ENCODE measurements at regions not wholly inside any gene's neighbourhood (a gene's known extent, or its start where the extent isn't known, plus 50 kb on each side); places are given as distances from the start of the nearest gene placed in this dataset.

- H3K27ac Mint-ChIP-seq (ENCODE audit: unreplicated experiment) = no peak overlapping the region
- Histone ChIP-seq H3K27me3 (ENCODE audit: insufficient read depth, low read length) (peaks cover 3% of the 10 kb centered on the region), H3K4me1 (ENCODE audit: insufficient read depth, low read length) (peaks cover 5% of the 10 kb centered on the region), H3K36me3 (ENCODE audit: insufficient read depth, low read length) (no peaks in the 10 kb centered on the region), H3K9me3 (ENCODE audit: insufficient read depth, low read depth, low read length) (no peaks in the 10 kb centered on the region), H3K9ac (ENCODE audit: low read length) (no peak overlapping the region), H3K79me2 (ENCODE audit: insufficient read depth, low read length) (no peaks in the 10 kb centered on the region), H2AFZ (ENCODE audit: low read depth, low read length) (no peak overlapping the region), H3K27ac (ENCODE audit: low read depth, low read length) (no peak overlapping the region), H4K20me1 (ENCODE audit: insufficient read depth, low read length) (no peaks in the 10 kb centered on the region), H3K4me2 (ENCODE audit: low read length) (no peak overlapping the region), H3K4me3 (ENCODE audit: insufficient read depth, low read depth, low read length) (no peak overlapping the region)
- TF ChIP-seq CTCF (IDR thresholded peaks at IDR 0.05; ENCODE audit: insufficient read depth, low read depth, low read length) (no peak), EZH2 (IDR thresholded peaks at IDR 0.05; ENCODE audit: insufficient read depth, low read length) (no peak)
- DNase-seq (ENCODE audit: low read depth) (no peak), FAIRE-seq (no peak)
- no peaks in the 10 kb centered on the region for H3K4me1 Mint-ChIP-seq (ENCODE audit: low read depth, unreplicated experiment)
- no peaks in the 10 kb centered on the region for H3K36me3 Mint-ChIP-seq (ENCODE audit: low read depth, unreplicated experiment)
- H3K4me3 Mint-ChIP-seq (ENCODE audit: unreplicated experiment) = no peak overlapping the region
- peaks cover 14% of the 10 kb centered on the region for H3K27me3 Mint-ChIP-seq (ENCODE audit: low read depth, unreplicated experiment)
- H3K9me3 Mint-ChIP-seq (ENCODE audit: unreplicated experiment) = no peaks in the 10 kb centered on the region
Observed at GRCh38 chr6:110035321-110035720, 57.2 kb downstream of the GPR6 start.

- Histone ChIP-seq H4K20me1 (ENCODE audit: insufficient read depth, low read length) (no peaks in the 10 kb centered on the region), H3K36me3 (ENCODE audit: insufficient read depth, low read length) (no peaks in the 10 kb centered on the region), H3K9me3 (ENCODE audit: insufficient read depth, low read depth, low read length) (no peaks in the 10 kb centered on the region), H3K4me1 (ENCODE audit: insufficient read depth, low read length) (peaks cover 5% of the 10 kb centered on the region), H3K4me2 (ENCODE audit: low read length) (no peak overlapping the region), H3K79me2 (ENCODE audit: insufficient read depth, low read length) (no peaks in the 10 kb centered on the region), H3K9ac (ENCODE audit: low read length) (no peak overlapping the region), H3K4me3 (ENCODE audit: insufficient read depth, low read depth, low read length) (no peak overlapping the region), H2AFZ (ENCODE audit: low read depth, low read length) (no peak overlapping the region), H3K27me3 (ENCODE audit: insufficient read depth, low read length) (peaks cover 3% of the 10 kb centered on the region), H3K27ac (ENCODE audit: low read depth, low read length) (no peak overlapping the region)
- Mint-ChIP-seq H3K27ac (ENCODE audit: unreplicated experiment) (no peak overlapping the region), H3K36me3 (ENCODE audit: low read depth, unreplicated experiment) (no peaks in the 10 kb centered on the region), H3K4me3 (ENCODE audit: unreplicated experiment) (no peak overlapping the region), H3K9me3 (ENCODE audit: unreplicated experiment) (no peaks in the 10 kb centered on the region), H3K27me3 (ENCODE audit: low read depth, unreplicated experiment) (peaks cover 14% of the 10 kb centered on the region), H3K4me1 (ENCODE audit: low read depth, unreplicated experiment) (no peaks in the 10 kb centered on the region)
- TF ChIP-seq CTCF (IDR thresholded peaks at IDR 0.05; ENCODE audit: insufficient read depth, low read depth, low read length) = no peak
- no peak for TF ChIP-seq EZH2 (IDR thresholded peaks at IDR 0.05; ENCODE audit: insufficient read depth, low read length)
- DNase-seq (ENCODE audit: low read depth) (no peak), FAIRE-seq (no peak)
Observed at GRCh38 chr6:110036408-110037302, 58.5 kb downstream of the GPR6 start.

GRCh38 chr6:110037726-110038295 is 59.7 kb downstream of the GPR6 start:
- H3K27ac ChIP-seq (ENCODE audit: low read depth, low read length) = no peak overlapping the region
- Mint-ChIP-seq H3K27me3 (ENCODE audit: low read depth, unreplicated experiment) (peaks cover 14% of the 10 kb centered on the region), H3K4me1 (ENCODE audit: low read depth, unreplicated experiment) (no peaks in the 10 kb centered on the region), H3K27ac (ENCODE audit: unreplicated experiment) (no peak overlapping the region), H3K36me3 (ENCODE audit: low read depth, unreplicated experiment) (no peaks in the 10 kb centered on the region), H3K4me3 (ENCODE audit: unreplicated experiment) (no peak overlapping the region), H3K9me3 (ENCODE audit: unreplicated experiment) (no peaks in the 10 kb centered on the region)
- no peak overlapping the region for H2AFZ ChIP-seq (ENCODE audit: low read depth, low read length)
- no peak for DNase-seq (ENCODE audit: low read depth)
- peaks cover 3% of the 10 kb centered on the region for H3K27me3 ChIP-seq (ENCODE audit: insufficient read depth, low read length)
- no peaks in the 10 kb centered on the region for H3K79me2 ChIP-seq (ENCODE audit: insufficient read depth, low read length)
- TF ChIP-seq CTCF (IDR thresholded peaks at IDR 0.05; ENCODE audit: insufficient read depth, low read depth, low read length) (no peak), EZH2 (IDR thresholded peaks at IDR 0.05; ENCODE audit: insufficient read depth, low read length) (no peak)
- no peak overlapping the region for H3K9ac ChIP-seq (ENCODE audit: low read length)
- H3K36me3 ChIP-seq (ENCODE audit: insufficient read depth, low read length) = no peaks in the 10 kb centered on the region
- H3K4me1 ChIP-seq (ENCODE audit: insufficient read depth, low read length) = peaks cover 5% of the 10 kb centered on the region
- no peak for FAIRE-seq
- H3K4me2 ChIP-seq (ENCODE audit: low read length) = no peak overlapping the region
- H3K9me3 ChIP-seq (ENCODE audit: insufficient read depth, low read depth, low read length) = no peaks in the 10 kb centered on the region
- H3K4me3 ChIP-seq (ENCODE audit: insufficient read depth, low read depth, low read length) = no peak overlapping the region
- no peaks in the 10 kb centered on the region for H4K20me1 ChIP-seq (ENCODE audit: insufficient read depth, low read length)
